Midbrain (tissue), 1 donor: ENCODE measurements at regions not wholly inside any gene's neighbourhood (a gene's known extent, or its start where the extent isn't known, plus 50 kb on each side); places are given as distances from the start of the nearest gene placed in this dataset.
A peak's percentile ranks its signal among the peaks of the same experiment; 100 is the strongest.

Experiments used
- DNase-seq: peaks from one replicate; lab custom pipeline; 2025; lab: John Stamatoyannopoulos, UW

DNA sequence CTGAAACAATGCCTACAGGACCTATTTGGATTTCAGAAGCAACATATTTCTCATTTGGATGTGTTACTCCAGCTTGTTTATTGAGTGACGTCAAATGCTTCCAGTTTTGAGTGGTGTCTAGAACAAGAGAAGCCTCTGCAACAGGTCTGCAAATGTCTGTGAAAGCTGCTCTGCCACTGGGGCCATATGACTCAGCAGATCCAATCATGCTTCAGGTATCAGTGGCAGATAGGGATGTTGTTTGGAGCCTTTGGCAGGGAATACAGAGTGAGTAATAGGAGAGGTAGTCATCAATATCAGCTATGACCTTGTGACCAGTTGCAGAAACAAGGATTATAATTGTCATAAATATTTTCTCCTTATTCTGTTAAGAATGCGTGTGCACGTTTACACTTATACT lies 141.1 kb upstream of the ZXDA start:
- DNase-seq = no peak

DNA sequence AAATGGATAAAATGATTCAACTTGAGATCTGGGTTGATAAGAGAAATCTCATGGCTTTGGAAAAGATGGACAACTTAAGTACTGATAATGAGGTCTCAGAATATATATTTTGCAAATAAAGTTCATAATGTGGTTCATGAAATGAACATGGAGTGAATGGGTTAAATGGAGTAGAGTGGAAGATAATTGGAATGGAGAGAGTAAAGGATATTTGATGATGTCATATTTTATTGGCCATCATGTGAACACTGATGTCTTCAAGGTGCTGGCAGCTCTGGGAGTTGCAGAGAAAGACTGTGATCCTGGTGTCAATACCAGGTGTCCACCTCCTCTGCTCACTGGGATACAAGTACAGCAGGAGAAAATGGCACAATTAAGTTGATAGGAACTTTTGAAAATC lies 133.9 kb upstream of the ZXDA start:
- no peak for DNase-seq

DNA sequence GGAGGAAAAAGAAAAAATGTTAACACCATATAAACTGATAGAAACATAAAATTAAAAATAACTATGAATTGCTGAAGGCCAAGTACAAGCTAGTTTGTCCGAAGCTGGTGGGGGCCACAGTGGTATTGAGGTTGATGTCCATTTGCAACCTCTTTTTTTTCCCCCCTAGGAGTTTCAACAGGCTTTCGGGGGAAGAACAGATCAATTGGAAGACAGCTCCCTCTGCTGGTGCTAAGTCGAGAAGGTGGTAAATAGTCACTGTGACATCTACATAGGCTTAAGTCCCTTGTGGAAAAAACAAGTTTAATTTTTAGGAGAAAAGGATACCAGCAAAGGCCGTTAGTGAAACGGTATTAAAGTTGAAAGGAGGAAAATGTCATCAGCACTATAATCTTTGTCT lies 115.7 kb upstream of the ZXDA start:
- DNase-seq = peak; percentile 41

- DNase-seq = no peak
Measured at GRCh38 chrX:57985951-57986350, 75.7 kb upstream of the ZXDA start.

DNA sequence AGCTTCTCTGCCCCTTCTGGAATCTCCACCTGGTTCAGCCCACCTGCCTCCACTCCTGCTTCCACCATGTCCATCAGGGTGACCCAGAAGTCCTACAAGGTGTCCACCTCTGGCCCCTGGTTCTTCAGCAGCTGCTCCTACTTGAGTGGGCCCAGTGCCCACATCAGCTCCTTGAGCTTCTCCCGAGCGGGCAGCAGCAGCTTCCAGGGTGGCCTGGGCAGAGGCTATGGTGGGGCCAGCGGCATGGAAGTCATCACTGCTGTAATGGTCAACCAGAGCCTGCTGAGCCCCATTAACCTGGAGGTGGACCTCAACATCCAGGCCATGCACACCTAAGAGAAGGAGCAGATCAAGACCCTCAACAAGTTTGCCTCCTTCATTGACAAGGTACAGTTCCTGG lies 74.4 kb upstream of the ZXDA start:
- DNase-seq = no peak

DNA sequence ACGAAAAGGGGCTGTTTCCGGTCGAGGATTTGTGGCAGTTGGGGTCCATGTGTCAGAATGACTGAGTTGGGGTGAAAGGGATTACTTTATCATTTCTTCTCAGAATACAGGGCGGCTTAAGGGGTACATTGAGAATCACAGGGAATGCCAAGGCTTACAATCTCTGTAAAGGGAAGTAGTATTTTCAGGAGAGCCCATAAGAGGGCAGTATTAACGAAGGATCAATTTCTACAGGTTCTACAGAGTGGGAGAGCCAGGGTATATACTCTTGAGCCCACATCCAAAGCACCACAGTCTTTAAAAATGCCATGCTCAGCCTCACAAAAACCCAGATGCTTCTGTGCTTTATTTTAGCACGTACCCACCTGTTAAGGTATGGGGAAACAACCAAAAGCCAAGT lies 67.7 kb upstream of the ZXDA start:
- DNase-seq = no peak

DNA sequence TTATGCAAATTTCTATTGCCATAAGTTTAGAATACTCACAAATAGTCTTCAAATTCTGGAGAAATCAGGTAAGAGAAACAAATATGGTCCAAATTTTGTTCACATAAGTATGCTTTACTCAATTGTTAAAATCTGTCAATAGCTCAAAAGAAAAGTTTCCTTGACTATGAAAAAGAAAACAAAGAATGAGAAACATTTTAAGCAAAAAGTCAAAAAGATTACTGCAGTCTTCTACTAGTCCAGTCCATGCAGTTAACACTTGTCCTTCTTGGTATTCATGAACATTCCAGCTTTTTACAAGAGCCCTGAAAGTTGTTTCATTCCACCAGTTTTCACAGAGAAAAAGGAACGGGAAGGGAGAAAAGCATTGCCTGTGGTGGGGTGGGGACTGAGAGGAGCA lies 54.7 kb upstream of the ZXDA start:
- no peak for DNase-seq
